ENCODE measurements at regions not wholly inside any gene's neighbourhood (a gene's known extent, or its start where the extent isn't known, plus 50 kb on each side); places are given as distances from the start of the nearest gene placed in this dataset.

DNA sequence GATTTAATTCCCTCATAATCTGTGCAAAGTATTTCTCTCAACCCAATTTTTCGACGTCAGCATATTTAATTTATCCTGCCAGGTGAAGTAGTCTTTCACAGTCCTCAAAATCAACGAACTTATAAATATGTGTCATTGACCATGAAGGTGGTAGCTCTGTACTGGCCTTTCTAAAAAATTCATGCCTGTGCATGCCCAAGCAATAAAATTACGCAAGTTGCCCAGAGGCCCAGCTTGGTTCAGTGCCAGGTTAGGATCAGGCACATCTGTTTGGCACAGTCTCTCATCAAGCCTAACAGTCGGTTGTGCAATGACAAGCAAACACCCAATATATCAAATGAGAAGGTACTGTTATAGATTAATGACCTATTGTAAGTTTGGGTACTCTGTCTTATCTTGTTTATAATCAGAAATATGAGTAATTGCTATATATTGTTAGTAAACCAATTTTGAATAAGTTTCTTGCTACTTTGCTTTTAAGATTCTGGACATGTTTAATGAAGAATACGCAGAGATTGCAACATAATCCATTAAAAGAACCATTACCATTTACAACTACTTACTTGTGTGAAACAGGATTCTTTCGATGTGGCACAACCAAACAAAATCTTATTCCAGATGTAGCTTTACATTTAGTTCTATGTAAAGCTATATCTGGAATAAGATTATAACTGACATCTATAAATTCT, 159.0 kb upstream of the IL12A start:
- Histone ChIP-seq H3K9me3 (ENCODE audit: control insufficient read depth, insufficient read depth, low read length) (no peaks in the 10 kb centered on the region), H3K36me3 (ENCODE audit: control insufficient read depth, insufficient read depth, low read length) (no peaks in the 10 kb centered on the region), H3K4me1 (ENCODE audit: control insufficient read depth, insufficient read depth, low read length) (no peaks in the 10 kb centered on the region), H3K4me3 (ENCODE audit: low read length) (no peak overlapping the region), H3K27ac (ENCODE audit: low read length) (no peak overlapping the region), H3K27me3 (ENCODE audit: control insufficient read depth, insufficient read depth, low read length) (no peaks in the 10 kb centered on the region)
- H3K27ac Mint-ChIP-seq: no peak overlapping the region
- H3K4me1 Mint-ChIP-seq: no peaks in the 10 kb centered on the region
- no peaks in the 10 kb centered on the region for H3K27me3 Mint-ChIP-seq (ENCODE audit: low read depth in 2 of 2)
- DNase-seq: no peak
- TF ChIP-seq, protein P1, sequence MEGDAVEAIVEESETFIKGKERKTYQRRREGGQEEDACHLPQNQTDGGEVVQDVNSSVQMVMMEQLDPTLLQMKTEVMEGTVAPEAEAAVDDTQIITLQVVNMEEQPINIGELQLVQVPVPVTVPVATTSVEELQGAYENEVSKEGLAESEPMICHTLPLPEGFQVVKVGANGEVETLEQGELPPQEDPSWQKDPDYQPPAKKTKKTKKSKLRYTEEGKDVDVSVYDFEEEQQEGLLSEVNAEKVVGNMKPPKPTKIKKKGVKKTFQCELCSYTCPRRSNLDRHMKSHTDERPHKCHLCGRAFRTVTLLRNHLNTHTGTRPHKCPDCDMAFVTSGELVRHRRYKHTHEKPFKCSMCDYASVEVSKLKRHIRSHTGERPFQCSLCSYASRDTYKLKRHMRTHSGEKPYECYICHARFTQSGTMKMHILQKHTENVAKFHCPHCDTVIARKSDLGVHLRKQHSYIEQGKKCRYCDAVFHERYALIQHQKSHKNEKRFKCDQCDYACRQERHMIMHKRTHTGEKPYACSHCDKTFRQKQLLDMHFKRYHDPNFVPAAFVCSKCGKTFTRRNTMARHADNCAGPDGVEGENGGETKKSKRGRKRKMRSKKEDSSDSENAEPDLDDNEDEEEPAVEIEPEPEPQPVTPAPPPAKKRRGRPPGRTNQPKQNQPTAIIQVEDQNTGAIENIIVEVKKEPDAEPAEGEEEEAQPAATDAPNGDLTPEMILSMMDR (IDR thresholded peaks at IDR 0.05): no peak
- ATAC-seq: no peak
- no peak overlapping the region for H3K4me3 Mint-ChIP-seq
- no peaks in the 10 kb centered on the region for H3K9me3 Mint-ChIP-seq
- WGBS (ENCODE audit: insufficient coverage): 53% methylated on average over 5 of the region's 7 CpGs
- no peaks in the 10 kb centered on the region for H3K36me3 Mint-ChIP-seq
- intact Hi-C loops (cut with micrococcal nuclease): no loop called here

DNA sequence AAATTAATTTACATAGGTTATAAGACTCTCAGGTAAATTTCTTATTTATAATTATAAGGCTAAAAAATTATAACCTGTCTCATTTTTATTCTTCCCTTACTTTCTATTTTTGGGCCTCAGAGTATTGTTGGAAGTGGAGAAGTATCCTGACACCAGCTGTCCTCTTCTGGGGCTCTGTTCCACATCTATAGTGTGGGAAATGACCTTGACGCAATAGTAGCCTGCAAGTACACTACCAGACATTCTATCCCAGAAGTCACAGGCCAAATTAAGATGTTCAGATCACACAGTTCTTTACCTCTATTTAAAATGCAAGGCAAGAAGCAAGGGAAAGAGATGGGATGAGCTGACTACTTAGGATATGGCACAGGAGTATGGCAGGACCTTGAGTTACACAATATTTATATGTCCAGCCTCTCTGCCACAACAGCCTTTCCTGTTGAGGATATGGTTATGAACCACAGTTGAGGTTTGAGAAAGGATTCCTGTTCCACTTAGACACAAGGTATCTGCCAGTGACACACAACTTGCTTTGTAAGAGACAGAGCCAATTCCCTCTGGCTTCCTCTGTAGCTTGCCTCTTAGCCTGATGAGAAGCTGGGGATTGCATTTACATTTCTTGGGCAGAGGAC, 158.0 kb upstream of the IL12A start:
- no peak overlapping the region for H3K4me3 ChIP-seq (ENCODE audit: low read length)
- H3K27ac ChIP-seq (ENCODE audit: low read length): no peak overlapping the region
- TF ChIP-seq, protein P1 (IDR thresholded peaks at IDR 0.05): no peak
- DNase-seq: no peak
- Mint-ChIP-seq H3K27ac (no peak overlapping the region), H3K4me3 (no peak overlapping the region), H3K9me3 (no peaks in the 10 kb centered on the region), H3K36me3 (no peaks in the 10 kb centered on the region), H3K27me3 (ENCODE audit: low read depth in 2 of 2) (no peaks in the 10 kb centered on the region), H3K4me1 (no peaks in the 10 kb centered on the region)
- H3K9me3 ChIP-seq (ENCODE audit: control insufficient read depth, insufficient read depth, low read length): no peaks in the 10 kb centered on the region
- WGBS (ENCODE audit: insufficient coverage): no CpG with 5 or more reads among the region's 1 CpG
- H3K4me1 ChIP-seq (ENCODE audit: control insufficient read depth, insufficient read depth, low read length): no peaks in the 10 kb centered on the region
- no peaks in the 10 kb centered on the region for H3K36me3 ChIP-seq (ENCODE audit: control insufficient read depth, insufficient read depth, low read length)
- no peak for ATAC-seq
- intact Hi-C loops (cut with micrococcal nuclease): no loop called here
- no peaks in the 10 kb centered on the region for H3K27me3 ChIP-seq (ENCODE audit: control insufficient read depth, insufficient read depth, low read length)

DNA sequence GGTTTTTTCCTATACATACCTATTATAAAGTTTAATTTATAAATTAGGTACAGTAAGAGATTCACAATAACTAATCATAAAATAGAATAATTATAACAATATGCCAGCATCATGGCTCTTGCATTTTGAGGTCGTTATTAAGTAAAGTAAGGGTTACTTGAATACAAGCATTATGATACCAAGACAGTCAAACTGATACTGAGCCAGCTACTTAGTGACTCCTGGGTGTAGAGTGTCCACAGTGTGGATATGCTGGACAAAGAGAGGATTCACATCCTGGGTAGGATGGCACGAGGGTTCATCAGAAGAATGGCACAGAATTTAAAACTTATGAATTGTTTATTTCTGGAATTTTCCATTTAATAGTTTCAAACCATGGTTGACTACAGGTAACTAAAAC, 157.2 kb upstream of the IL12A start:
- no peaks in the 10 kb centered on the region for H3K36me3 Mint-ChIP-seq
- no peak overlapping the region for H3K27ac Mint-ChIP-seq
- Histone ChIP-seq H3K4me3 (ENCODE audit: low read length) (no peak overlapping the region), H3K9me3 (ENCODE audit: control insufficient read depth, insufficient read depth, low read length) (no peaks in the 10 kb centered on the region), H3K4me1 (ENCODE audit: control insufficient read depth, insufficient read depth, low read length) (no peaks in the 10 kb centered on the region), H3K27me3 (ENCODE audit: control insufficient read depth, insufficient read depth, low read length) (no peaks in the 10 kb centered on the region), H3K36me3 (ENCODE audit: control insufficient read depth, insufficient read depth, low read length) (no peaks in the 10 kb centered on the region), H3K27ac (ENCODE audit: low read length) (no peak overlapping the region)
- no peaks in the 10 kb centered on the region for H3K9me3 Mint-ChIP-seq
- WGBS (ENCODE audit: insufficient coverage): 78% methylated on average over 2 of the region's 2 CpGs
- ATAC-seq: no peak
- DNase-seq: no peak
- intact Hi-C loops (cut with micrococcal nuclease): no loop called here
- TF ChIP-seq, protein P1 (IDR thresholded peaks at IDR 0.05): no peak
- H3K27me3 Mint-ChIP-seq (ENCODE audit: low read depth in 2 of 2): no peaks in the 10 kb centered on the region
- H3K4me3 Mint-ChIP-seq: no peak overlapping the region
- H3K4me1 Mint-ChIP-seq: no peaks in the 10 kb centered on the region

DNA sequence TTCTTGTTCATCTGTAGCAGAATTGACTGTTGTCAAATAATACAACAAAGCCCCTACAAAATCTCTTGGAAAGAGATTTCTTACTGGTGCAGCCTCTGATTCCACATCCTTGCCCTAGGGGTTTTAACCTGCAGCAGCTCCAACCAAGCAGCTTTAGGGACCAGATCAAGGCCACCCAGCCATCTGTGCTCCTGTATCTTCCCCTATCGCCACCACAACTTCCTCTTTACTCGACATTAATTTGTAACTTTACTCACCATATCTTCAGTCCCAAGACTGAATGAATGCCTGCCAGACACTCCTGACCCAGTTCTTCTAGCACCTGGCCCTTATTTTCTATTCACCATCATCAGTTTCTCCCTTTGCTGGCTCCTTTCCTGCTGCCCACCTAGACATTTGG, 156.6 kb upstream of the IL12A start:
- H3K4me3 ChIP-seq (ENCODE audit: low read length): no peak overlapping the region
- ATAC-seq: peak in 1 of 3 donors; percentile 59
- 8% methylated on average over 2 of the region's 2 CpGs for WGBS (ENCODE audit: insufficient coverage)

More for the DNA sequence above, 156.6 kb upstream of the IL12A start:
- Mint-ChIP-seq H3K36me3 (no peaks in the 10 kb centered on the region), H3K4me3 (no peak overlapping the region), H3K9me3 (no peaks in the 10 kb centered on the region), H3K27ac (no peak overlapping the region), H3K4me1 (no peaks in the 10 kb centered on the region), H3K27me3 (ENCODE audit: low read depth in 2 of 2) (no peaks in the 10 kb centered on the region)
- Histone ChIP-seq H3K4me1 (ENCODE audit: control insufficient read depth, insufficient read depth, low read length) (no peaks in the 10 kb centered on the region), H3K27me3 (ENCODE audit: control insufficient read depth, insufficient read depth, low read length) (no peaks in the 10 kb centered on the region), H3K36me3 (ENCODE audit: control insufficient read depth, insufficient read depth, low read length) (no peaks in the 10 kb centered on the region), H3K9me3 (ENCODE audit: control insufficient read depth, insufficient read depth, low read length) (no peaks in the 10 kb centered on the region), H3K27ac (ENCODE audit: low read length) (no peak overlapping the region)
- intact Hi-C loops (cut with micrococcal nuclease): no loop called here
- TF ChIP-seq, protein P1 (IDR thresholded peaks at IDR 0.05): no peak
- DNase-seq: no peak

Data from natural killer cell (primary cell).